Activated T-cell treated with anti-CD3 and anti-CD28 coated beads, Interleukin-2, amount 50 U/mL, for 1 hour (primary cell): ENCODE measurements at regions not wholly inside any gene's neighbourhood (a gene's known extent, or its start where the extent isn't known, plus 50 kb on each side); places are given as distances from the start of the nearest gene placed in this dataset.
"Not testable (repeated sequence)": the region's sequence is repeated elsewhere in the genome, so short reads cannot be mapped to it uniquely, and the experiment has no call there.

Source experiments
- DNase-seq: peaks from one replicate; pipeline ENCODE4 v3.0.0-alpha.2; 2020

GRCh38 chr15:75100679-75101078 is 77.3 kb downstream of the PPCDC start:
- no peak for DNase-seq

- no peak for DNase-seq
These were observed 81.6 kb downstream of the PPCDC start for GRCh38 chr15:75104804-75105557.

- no peak for DNase-seq
These were observed 84.1 kb downstream of the PPCDC start for GRCh38 chr15:75107516-75107907.

- peak; percentile 46 for DNase-seq
These were observed 84.8 kb downstream of the PPCDC start for GRCh38 chr15:75107908-75108838.

GRCh38 chr15:75109021-75109735 is 85.8 kb downstream of the PPCDC start:
- DNase-seq = no peak

- DNase-seq = no peak
These were observed 86.3 kb downstream of the PPCDC start for GRCh38 chr15:75109736-75110130.

- DNase-seq = no peak
These were observed 89.0 kb downstream of the PPCDC start for GRCh38 chr15:75112278-75112847.

- DNase-seq = no peak
These were observed 88.7 kb upstream of the C15orf39 start for GRCh38 chr15:75112848-75113492.

- DNase-seq = no peak
These were observed 87.4 kb upstream of the C15orf39 start for GRCh38 chr15:75114327-75114726.

- no peak for DNase-seq
These were observed 86.9 kb upstream of the C15orf39 start for GRCh38 chr15:75114796-75115195.

GRCh38 chr15:75115411-75115913 is 86.2 kb upstream of the C15orf39 start:
- DNase-seq = not testable (repeated sequence)

GRCh38 chr15:75116143-75116542 is 85.5 kb upstream of the C15orf39 start:
- DNase-seq = not testable (repeated sequence)

- no peak for DNase-seq
These were observed 83.7 kb upstream of the C15orf39 start for GRCh38 chr15:75117993-75118392.

GRCh38 chr15:75119312-75119711 is 82.4 kb upstream of the C15orf39 start:
- not testable (repeated sequence) for DNase-seq

GRCh38 chr15:75121491-75121890 is 80.2 kb upstream of the C15orf39 start:
- no peak for DNase-seq

- DNase-seq = no peak
These were observed 78.3 kb upstream of the C15orf39 start for GRCh38 chr15:75123395-75123794.

GRCh38 chr15:75124278-75124677 is 77.4 kb upstream of the C15orf39 start:
- not testable (repeated sequence) for DNase-seq

- no peak for DNase-seq
These were observed 75.7 kb upstream of the C15orf39 start for GRCh38 chr15:75125935-75126334.

- DNase-seq = no peak
These were observed 74.7 kb upstream of the C15orf39 start for GRCh38 chr15:75126864-75127580.

- DNase-seq = no peak
These were observed 71.9 kb upstream of the C15orf39 start for GRCh38 chr15:75129788-75130187.

- no peak for DNase-seq
These were observed 70.4 kb upstream of the C15orf39 start for GRCh38 chr15:75131269-75131643.

GRCh38 chr15:75134748-75135147 is 66.9 kb upstream of the C15orf39 start:
- no peak for DNase-seq
